ENCODE measurements at regions not wholly inside any gene's neighbourhood (a gene's known extent, or its start where the extent isn't known, plus 50 kb on each side); places are given as distances from the start of the nearest gene placed in this dataset.

DNA sequence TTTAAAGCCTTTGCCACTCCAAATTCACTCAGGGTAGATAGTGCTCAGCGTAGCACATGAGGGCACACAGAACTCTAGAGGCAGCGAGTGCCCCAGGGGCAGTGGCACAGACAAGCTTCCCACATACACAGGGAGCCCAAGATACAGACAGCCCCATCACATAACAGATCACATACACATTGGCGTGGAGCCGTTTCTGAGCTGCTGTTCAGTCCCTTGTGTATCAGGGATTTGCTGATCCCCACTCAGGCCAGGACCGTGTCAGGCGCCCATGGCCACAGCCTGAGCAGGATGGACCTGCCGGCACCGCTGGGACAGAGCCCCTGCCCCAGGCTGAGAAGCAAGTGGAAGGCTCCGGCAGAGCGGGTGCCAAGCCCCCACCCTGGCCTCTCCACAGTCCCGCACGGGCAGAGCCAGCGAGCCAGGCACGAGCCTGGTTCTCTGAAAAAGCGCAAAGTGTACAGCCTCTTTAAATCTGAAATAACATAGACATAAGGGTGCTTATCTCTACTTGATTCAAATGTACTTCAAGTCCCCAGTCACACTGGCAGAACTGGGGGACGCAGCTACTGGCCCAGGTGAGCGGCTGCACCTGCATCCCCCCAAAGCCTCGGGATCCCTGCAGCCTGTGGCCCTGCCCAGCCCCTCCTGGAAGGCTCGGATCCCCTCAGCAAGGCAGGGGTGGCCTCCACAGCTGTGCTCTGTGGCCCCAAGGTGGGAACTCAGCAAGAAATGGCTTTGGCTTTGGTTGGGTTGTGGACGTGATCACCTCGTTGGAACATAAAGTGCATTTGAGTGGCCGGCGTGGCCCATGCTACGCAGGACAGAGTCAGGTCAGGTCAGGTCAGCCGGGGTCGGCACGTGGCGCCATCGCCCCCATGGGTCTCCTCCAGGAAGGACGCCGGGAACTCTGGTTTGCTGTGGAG, 231.3 kb downstream of the ERMARD start:
- no peak overlapping the region for H3K9ac ChIP-seq (ENCODE audit: low read depth, low read length)
- no peak overlapping the region for H3K4me3 ChIP-seq (ENCODE audit: low read length)
- no peaks in the 10 kb centered on the region for H3K4me1 ChIP-seq (ENCODE audit: insufficient read depth, low read length)
- 95% methylated on average over 31 of the region's 31 CpGs for WGBS
- no peaks in the 10 kb centered on the region for H3K27me3 ChIP-seq (ENCODE audit: insufficient read depth, low read length)
- H3K27ac ChIP-seq (ENCODE audit: low read depth, low read length) = no peak overlapping the region
- no peaks in the 10 kb centered on the region for H3K36me3 ChIP-seq (ENCODE audit: insufficient read depth, low read length)
- H3K9me3 ChIP-seq (ENCODE audit: insufficient read depth, low read depth, low read length) = no peaks in the 10 kb centered on the region

DNA sequence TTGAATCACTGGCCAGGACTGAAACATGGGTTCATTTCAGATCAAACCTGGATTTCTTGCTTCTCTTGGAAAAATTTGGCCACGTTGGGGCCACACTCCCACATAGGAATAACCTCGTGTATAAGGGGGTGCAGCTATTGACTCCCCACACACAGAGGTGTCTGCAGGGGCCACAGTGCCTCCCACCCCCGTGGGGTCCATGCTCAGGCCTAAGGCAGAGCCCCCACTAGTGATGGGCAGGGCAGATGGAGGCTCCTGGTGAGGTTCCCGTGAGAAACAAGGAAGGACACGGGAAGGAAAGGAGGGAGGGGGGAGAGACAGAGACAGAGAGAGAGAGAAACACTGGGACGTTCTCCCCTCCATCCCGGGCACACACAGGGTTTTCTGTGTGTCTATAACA, 230.5 kb downstream of the ERMARD start:
- H3K9me3 ChIP-seq (ENCODE audit: insufficient read depth, low read depth, low read length) = no peaks in the 10 kb centered on the region
- no peaks in the 10 kb centered on the region for H3K36me3 ChIP-seq (ENCODE audit: insufficient read depth, low read length)
- H3K4me3 ChIP-seq (ENCODE audit: low read length) = no peak overlapping the region
- no peak overlapping the region for H3K9ac ChIP-seq (ENCODE audit: low read depth, low read length)
- H3K27me3 ChIP-seq (ENCODE audit: insufficient read depth, low read length) = no peaks in the 10 kb centered on the region
- WGBS = 93% methylated on average over 7 of the region's 7 CpGs
- H3K4me1 ChIP-seq (ENCODE audit: insufficient read depth, low read length) = no peaks in the 10 kb centered on the region
- H3K27ac ChIP-seq (ENCODE audit: low read depth, low read length) = no peak overlapping the region

GRCh38 chr6:169981568-169981967, 230.1 kb downstream of the ERMARD start:
- no peak overlapping the region for H3K27ac ChIP-seq (ENCODE audit: low read depth, low read length)
- no peaks in the 10 kb centered on the region for H3K36me3 ChIP-seq (ENCODE audit: insufficient read depth, low read length)
- H3K4me1 ChIP-seq (ENCODE audit: insufficient read depth, low read length) = no peaks in the 10 kb centered on the region
- no peak overlapping the region for H3K4me3 ChIP-seq (ENCODE audit: low read length)
- H3K9ac ChIP-seq (ENCODE audit: low read depth, low read length) = no peak overlapping the region
- H3K27me3 ChIP-seq (ENCODE audit: insufficient read depth, low read length) = no peaks in the 10 kb centered on the region
- 91% methylated on average over 6 of the region's 6 CpGs for WGBS
- H3K9me3 ChIP-seq (ENCODE audit: insufficient read depth, low read depth, low read length) = no peaks in the 10 kb centered on the region

DNA sequence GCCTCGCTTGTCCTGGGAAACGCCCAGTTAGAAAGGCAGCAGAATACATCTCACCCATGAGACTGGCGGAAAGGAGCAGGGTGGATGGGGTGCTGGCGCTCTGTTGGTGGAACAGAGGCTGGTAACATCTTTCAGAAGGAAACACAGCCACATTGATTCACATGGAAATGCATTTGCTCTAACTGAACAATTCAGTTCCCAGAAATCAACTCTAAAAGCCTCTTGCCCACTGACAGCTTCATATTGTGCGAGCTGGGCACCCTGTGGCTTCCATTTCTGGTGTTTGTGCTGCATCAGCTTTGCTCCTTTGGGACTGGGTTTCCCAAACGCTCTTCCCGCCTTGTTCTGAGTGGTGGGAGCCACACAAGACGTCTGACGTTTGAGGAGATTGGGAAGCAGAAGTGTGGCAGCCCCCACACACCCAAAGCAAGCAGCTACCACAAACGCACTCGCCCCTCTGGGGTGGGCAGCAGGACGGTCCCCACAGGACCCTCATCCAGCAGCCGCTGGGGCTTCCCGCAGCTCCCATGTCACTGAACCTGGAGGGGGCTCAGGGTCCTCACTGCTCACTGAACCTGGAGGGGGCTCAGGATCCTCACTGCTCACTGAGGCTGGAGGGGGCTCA, 229.5 kb downstream of the ERMARD start:
- H3K4me3 ChIP-seq (ENCODE audit: low read length) = no peak overlapping the region
- no peak overlapping the region for H3K27ac ChIP-seq (ENCODE audit: low read depth, low read length)
- no peaks in the 10 kb centered on the region for H3K9me3 ChIP-seq (ENCODE audit: insufficient read depth, low read depth, low read length)
- no peaks in the 10 kb centered on the region for H3K36me3 ChIP-seq (ENCODE audit: insufficient read depth, low read length)
- H3K9ac ChIP-seq (ENCODE audit: low read depth, low read length) = no peak overlapping the region
- no peaks in the 10 kb centered on the region for H3K4me1 ChIP-seq (ENCODE audit: insufficient read depth, low read length)
- 92% methylated on average over 14 of the region's 14 CpGs for WGBS
- H3K27me3 ChIP-seq (ENCODE audit: insufficient read depth, low read length) = no peaks in the 10 kb centered on the region

GRCh38 chr6:169979873-169980432, 228.5 kb downstream of the ERMARD start:
- Histone ChIP-seq H3K27ac (ENCODE audit: low read depth, low read length) (no peak overlapping the region), H3K4me1 (ENCODE audit: insufficient read depth, low read length) (no peaks in the 10 kb centered on the region), H3K27me3 (ENCODE audit: insufficient read depth, low read length) (no peaks in the 10 kb centered on the region), H3K36me3 (ENCODE audit: insufficient read depth, low read length) (no peaks in the 10 kb centered on the region), H3K4me3 (ENCODE audit: low read length) (no peak overlapping the region), H3K9ac (ENCODE audit: low read depth, low read length) (no peak overlapping the region), H3K9me3 (ENCODE audit: insufficient read depth, low read depth, low read length) (no peaks in the 10 kb centered on the region)
- 94% methylated on average over 14 of the region's 14 CpGs for WGBS

DNA sequence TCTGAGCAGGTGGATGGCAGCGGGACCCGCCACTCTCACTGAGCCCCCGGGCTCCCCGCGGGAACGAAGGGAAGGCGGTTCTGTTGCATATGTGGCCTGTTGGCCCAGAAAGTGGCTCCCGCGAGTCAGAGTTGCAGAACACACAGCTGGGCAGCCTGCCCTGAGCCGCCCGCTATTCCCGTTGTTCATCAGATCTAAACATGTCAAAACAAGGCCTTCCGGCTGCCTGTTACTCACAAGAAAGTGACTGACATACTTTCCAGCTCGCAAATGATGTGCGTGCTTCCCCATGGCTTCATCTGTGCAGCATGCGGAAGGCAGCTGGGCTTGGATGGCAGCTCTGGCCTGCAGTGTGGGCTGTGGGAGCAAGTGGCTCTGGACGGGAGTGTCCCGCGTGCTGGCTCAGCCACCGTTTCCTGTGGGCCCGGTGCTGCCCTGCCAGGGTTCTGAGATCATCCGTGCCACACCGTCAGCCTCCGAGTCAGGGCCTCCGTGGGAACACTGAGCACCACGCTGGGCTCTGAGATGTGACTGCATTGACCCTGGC, 227.3 kb downstream of the ERMARD start:
- Histone ChIP-seq H3K4me1 (ENCODE audit: insufficient read depth, low read length) (no peaks in the 10 kb centered on the region), H3K4me3 (ENCODE audit: low read length) (no peak overlapping the region), H3K9me3 (ENCODE audit: insufficient read depth, low read depth, low read length) (no peaks in the 10 kb centered on the region), H3K27me3 (ENCODE audit: insufficient read depth, low read length) (no peaks in the 10 kb centered on the region), H3K9ac (ENCODE audit: low read depth, low read length) (no peak overlapping the region), H3K27ac (ENCODE audit: low read depth, low read length) (no peak overlapping the region), H3K36me3 (ENCODE audit: insufficient read depth, low read length) (no peaks in the 10 kb centered on the region)
- 92% methylated on average over 26 of the region's 26 CpGs for WGBS

DNA sequence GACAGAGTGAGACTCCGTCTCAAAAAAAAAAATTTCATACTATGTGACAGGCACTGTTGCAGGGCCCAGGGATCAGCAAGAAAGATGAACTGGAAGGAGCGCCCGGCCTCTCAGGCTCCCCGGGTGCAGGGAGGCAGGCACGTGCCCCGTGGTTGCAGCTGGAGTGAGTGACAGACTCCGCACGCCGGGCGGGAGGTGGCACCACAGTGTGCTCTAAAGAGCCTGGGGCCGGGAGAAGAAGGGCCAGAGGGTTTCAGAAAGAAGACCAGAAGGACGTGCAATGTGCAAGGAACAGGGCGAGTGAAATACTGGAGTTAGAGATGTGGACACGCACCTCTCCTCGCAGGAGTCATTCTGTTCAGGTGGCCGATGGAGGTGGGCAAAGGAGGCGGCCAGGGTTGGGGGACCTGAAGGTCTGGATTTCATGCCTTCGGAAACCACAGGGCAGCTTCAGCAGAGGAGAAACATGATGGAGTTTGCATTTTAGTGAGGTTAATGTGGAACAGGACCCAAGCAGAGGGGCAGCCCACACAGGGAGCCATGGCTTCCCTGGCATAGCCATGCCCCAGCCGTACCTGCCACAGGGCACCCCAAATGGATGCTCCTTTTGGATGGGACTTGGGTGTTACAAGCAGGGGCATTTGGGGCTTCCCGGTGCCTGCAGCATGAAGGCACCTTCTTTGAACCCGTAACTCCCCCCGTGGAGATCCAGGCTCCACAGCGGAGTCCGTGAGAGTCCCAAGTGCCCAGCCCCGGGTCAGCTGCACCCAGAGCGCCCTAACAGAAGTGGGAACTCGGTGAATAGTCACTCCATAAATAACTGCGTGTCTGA, 226.2 kb downstream of the ERMARD start:
- no peak overlapping the region for H3K27ac ChIP-seq (ENCODE audit: low read depth, low read length)
- 91% methylated on average over 28 of the region's 28 CpGs for WGBS
- no peaks in the 10 kb centered on the region for H3K9me3 ChIP-seq (ENCODE audit: insufficient read depth, low read depth, low read length)
- no peaks in the 10 kb centered on the region for H3K36me3 ChIP-seq (ENCODE audit: insufficient read depth, low read length)
- H3K9ac ChIP-seq (ENCODE audit: low read depth, low read length) = no peak overlapping the region
- H3K4me3 ChIP-seq (ENCODE audit: low read length) = no peak overlapping the region
- H3K4me1 ChIP-seq (ENCODE audit: insufficient read depth, low read length) = no peaks in the 10 kb centered on the region
- no peaks in the 10 kb centered on the region for H3K27me3 ChIP-seq (ENCODE audit: insufficient read depth, low read length)

- H3K4me3 ChIP-seq (ENCODE audit: low read length) = no peak overlapping the region
- no peak overlapping the region for H3K27ac ChIP-seq (ENCODE audit: low read depth, low read length)
- WGBS = 72% methylated on average over 29 of the region's 31 CpGs
- H3K9ac ChIP-seq (ENCODE audit: low read depth, low read length) = no peak overlapping the region
- no peaks in the 10 kb centered on the region for H3K4me1 ChIP-seq (ENCODE audit: insufficient read depth, low read length)
- no peaks in the 10 kb centered on the region for H3K9me3 ChIP-seq (ENCODE audit: insufficient read depth, low read depth, low read length)
- no peaks in the 10 kb centered on the region for H3K36me3 ChIP-seq (ENCODE audit: insufficient read depth, low read length)
- H3K27me3 ChIP-seq (ENCODE audit: insufficient read depth, low read length) = no peaks in the 10 kb centered on the region
Observed at GRCh38 chr6:169976301-169977081, 225.1 kb downstream of the ERMARD start.

- H3K27ac ChIP-seq (ENCODE audit: low read depth, low read length) = no peak overlapping the region
- WGBS = 96% methylated on average over 10 of the region's 10 CpGs
Observed at GRCh38 chr6:169975701-169976100, 224.3 kb downstream of the ERMARD start.

DNA sequence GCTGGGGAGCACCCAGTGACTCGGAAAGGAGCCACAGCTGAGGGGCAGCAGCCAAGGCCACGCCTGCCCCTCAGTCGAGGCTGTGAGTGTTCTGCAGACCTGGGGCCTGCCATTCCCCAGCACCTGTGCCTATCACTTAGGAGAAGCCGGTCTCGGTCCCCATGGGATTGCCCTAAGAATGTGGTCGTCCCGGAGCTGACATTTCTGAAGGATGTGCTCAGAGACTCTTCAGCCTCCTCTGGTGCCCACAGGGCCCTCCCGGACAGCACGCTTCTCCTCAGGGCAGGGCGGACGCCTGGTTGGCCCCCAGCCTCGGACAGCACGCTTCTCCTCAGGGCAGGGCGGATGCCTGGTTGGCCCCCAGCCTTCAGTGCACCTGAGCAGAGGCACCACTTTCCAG, 223.9 kb downstream of the ERMARD start:
- no peak overlapping the region for H3K4me3 ChIP-seq (ENCODE audit: low read length)
- no peaks in the 10 kb centered on the region for H3K4me1 ChIP-seq (ENCODE audit: insufficient read depth, low read length)
- H3K9me3 ChIP-seq (ENCODE audit: insufficient read depth, low read depth, low read length) = no peaks in the 10 kb centered on the region
- no peak overlapping the region for H3K9ac ChIP-seq (ENCODE audit: low read depth, low read length)
- H3K36me3 ChIP-seq (ENCODE audit: insufficient read depth, low read length) = no peaks in the 10 kb centered on the region
- H3K27ac ChIP-seq (ENCODE audit: low read depth, low read length) = no peak overlapping the region
- WGBS = 94% methylated on average over 14 of the region's 14 CpGs
- no peaks in the 10 kb centered on the region for H3K27me3 ChIP-seq (ENCODE audit: insufficient read depth, low read length)

More at GRCh38 chr6:169975701-169976100, 224.3 kb downstream of the ERMARD start:
- Histone ChIP-seq H3K36me3 (ENCODE audit: insufficient read depth, low read length) (no peaks in the 10 kb centered on the region), H3K9ac (ENCODE audit: low read depth, low read length) (no peak overlapping the region), H3K27me3 (ENCODE audit: insufficient read depth, low read length) (no peaks in the 10 kb centered on the region), H3K9me3 (ENCODE audit: insufficient read depth, low read depth, low read length) (no peaks in the 10 kb centered on the region), H3K4me3 (ENCODE audit: low read length) (no peak overlapping the region), H3K4me1 (ENCODE audit: insufficient read depth, low read length) (no peaks in the 10 kb centered on the region)

Data from HUES64 (cell line).